ENCODE measurements at regions not wholly inside any gene's neighbourhood (a gene's known extent, or its start where the extent isn't known, plus 50 kb on each side); places are given as distances from the start of the nearest gene placed in this dataset.

GRCh38 chr5:99317136-99317535 lies 388.3 kb upstream of the CHD1 start:
- DNase-seq, result no peak
- Histone ChIP-seq H3K9ac (ENCODE audit: low read depth in 2 of 2, low read length in 2 of 2) (no peak overlapping the region), H3K36me3 (no peaks in the 10 kb centered on the region), H3K4me1 (no peaks in the 10 kb centered on the region), H3K4me3 (no peak overlapping the region), H3K9me3 (no peaks in the 10 kb centered on the region), H3K27me3 (no peaks in the 10 kb centered on the region), H3K27ac (no peak overlapping the region)
- no peak for TF ChIP-seq CTCF (IDR thresholded peaks at IDR 0.05)
- intact Hi-C loops (cut with DNase I), result no loop called here

- Histone ChIP-seq H3K9me3 (no peaks in the 10 kb centered on the region), H3K27ac (no peak overlapping the region), H3K9ac (ENCODE audit: low read depth in 2 of 2, low read length in 2 of 2) (no peak overlapping the region), H3K4me1 (no peaks in the 10 kb centered on the region), H3K36me3 (no peaks in the 10 kb centered on the region), H3K27me3 (no peaks in the 10 kb centered on the region), H3K4me3 (no peak overlapping the region)
- no peak for TF ChIP-seq CTCF (IDR thresholded peaks at IDR 0.05)
- intact Hi-C loops (cut with DNase I), result no loop called here
- DNase-seq, result no peak
Observed at GRCh38 chr5:99316484-99316883, 387.7 kb upstream of the CHD1 start.

DNA sequence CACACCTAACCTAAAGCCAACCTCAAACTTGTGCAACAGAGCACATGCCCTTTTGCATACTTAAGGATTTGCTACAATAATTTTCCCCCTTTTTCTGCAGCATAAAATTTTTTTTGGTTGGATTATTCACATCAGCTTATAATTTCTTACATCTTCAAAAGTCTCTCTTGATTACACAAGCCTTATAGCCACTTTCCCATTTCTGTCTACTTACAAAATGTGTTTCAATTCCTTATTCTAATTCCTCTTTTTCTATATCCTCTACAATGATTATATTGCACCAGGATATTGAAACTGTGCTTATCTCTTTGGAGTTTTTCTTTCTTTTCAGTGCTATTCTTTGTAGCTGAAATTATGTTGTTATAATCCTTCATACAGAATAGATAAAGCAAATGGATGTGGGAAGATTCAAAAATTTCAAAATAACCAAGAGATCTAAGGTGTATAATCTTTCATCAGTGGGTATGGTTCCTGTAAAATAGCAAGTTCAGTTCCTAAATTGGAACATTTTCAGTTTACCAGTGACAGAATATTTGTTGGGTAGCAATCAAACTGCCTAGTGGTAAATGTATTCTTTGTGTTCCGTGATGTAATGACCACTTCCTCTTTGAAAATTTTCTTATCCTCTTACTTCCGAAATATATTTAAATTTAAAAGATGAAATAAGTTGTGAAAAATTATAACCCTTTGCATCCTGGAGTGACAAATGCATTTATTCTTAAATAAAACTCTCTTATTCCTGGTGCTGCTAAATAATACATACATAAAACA lies 386.8 kb upstream of the CHD1 start:
- no peaks in the 10 kb centered on the region for H3K4me1 ChIP-seq
- no peaks in the 10 kb centered on the region for H3K27me3 ChIP-seq
- no peak overlapping the region for H3K4me3 ChIP-seq
- no peaks in the 10 kb centered on the region for H3K9me3 ChIP-seq
- intact Hi-C loops (cut with DNase I), result no loop called here
- no peak overlapping the region for H3K27ac ChIP-seq
- no peak for TF ChIP-seq CTCF (IDR thresholded peaks at IDR 0.05)
- no peaks in the 10 kb centered on the region for H3K36me3 ChIP-seq
- no peak for DNase-seq
- no peak overlapping the region for H3K9ac ChIP-seq (ENCODE audit: low read depth in 2 of 2, low read length in 2 of 2)

GRCh38 chr5:99314721-99315120 lies 385.9 kb upstream of the CHD1 start:
- H3K4me3 ChIP-seq, result no peak overlapping the region
- no peaks in the 10 kb centered on the region for H3K36me3 ChIP-seq
- H3K27me3 ChIP-seq, result no peaks in the 10 kb centered on the region
- intact Hi-C loops (cut with DNase I), result no loop called here
- H3K4me1 ChIP-seq, result no peaks in the 10 kb centered on the region
- H3K27ac ChIP-seq, result no peak overlapping the region
- no peaks in the 10 kb centered on the region for H3K9me3 ChIP-seq
- TF ChIP-seq CTCF (IDR thresholded peaks at IDR 0.05), result no peak
- no peak for DNase-seq
- H3K9ac ChIP-seq (ENCODE audit: low read depth in 2 of 2, low read length in 2 of 2), result no peak overlapping the region

GRCh38 chr5:99308131-99308530 lies 379.3 kb upstream of the CHD1 start:
- Histone ChIP-seq H3K27ac (no peak overlapping the region), H3K36me3 (no peaks in the 10 kb centered on the region), H3K4me3 (no peak overlapping the region), H3K9ac (ENCODE audit: low read depth in 2 of 2, low read length in 2 of 2) (no peak overlapping the region), H3K27me3 (no peaks in the 10 kb centered on the region), H3K4me1 (no peaks in the 10 kb centered on the region), H3K9me3 (no peaks in the 10 kb centered on the region)
- TF ChIP-seq CTCF (IDR thresholded peaks at IDR 0.05), result no peak
- intact Hi-C loops (cut with DNase I), result no loop called here
- DNase-seq, result no peak
